NCI-H345 treated with DMSO at 0.1 percent for 48 hours (cell line): ENCODE measurements at regions not wholly inside any gene's neighbourhood (a gene's known extent, or its start where the extent isn't known, plus 50 kb on each side); places are given as distances from the start of the nearest gene placed in this dataset.

Experiments
- DNase-seq: peaks from one replicate; lab custom pipeline; 2025; ENCODE audit not compliant: unreplicated experiment; lab: John Stamatoyannopoulos, UW

GRCh38 chr5:135235551-135236227, 163.3 kb downstream of the MACROH2A1 start:
- DNase-seq = no peak

- DNase-seq = no peak
These were observed 164.2 kb downstream of the MACROH2A1 start for GRCh38 chr5:135234666-135235401.

GRCh38 chr5:135234242-135234641, 164.8 kb downstream of the MACROH2A1 start:
- DNase-seq = no peak

- no peak for DNase-seq
These were observed 165.6 kb downstream of the MACROH2A1 start for GRCh38 chr5:135233477-135233876.

GRCh38 chr5:135232958-135233357, 166.1 kb downstream of the MACROH2A1 start:
- DNase-seq = no peak

- no peak for DNase-seq
These were observed 167.7 kb downstream of the MACROH2A1 start for GRCh38 chr5:135231289-135231688.

GRCh38 chr5:135230251-135230925, 168.6 kb downstream of the MACROH2A1 start:
- no peak for DNase-seq

- DNase-seq = no peak
These were observed 169.3 kb downstream of the MACROH2A1 start for GRCh38 chr5:135229679-135230132.

- no peak for DNase-seq
These were observed 169.9 kb downstream of the MACROH2A1 start for GRCh38 chr5:135229122-135229521.

GRCh38 chr5:135228222-135228621, 170.8 kb downstream of the MACROH2A1 start:
- no peak for DNase-seq

GRCh38 chr5:135227064-135228022, 171.7 kb downstream of the MACROH2A1 start:
- DNase-seq = no peak

GRCh38 chr5:135225856-135226560, 173.0 kb downstream of the MACROH2A1 start:
- DNase-seq = no peak

GRCh38 chr5:135223891-135224625, 175.0 kb downstream of the MACROH2A1 start:
- DNase-seq = no peak

GRCh38 chr5:135223404-135223803, 175.6 kb downstream of the MACROH2A1 start:
- DNase-seq = no peak

GRCh38 chr5:135222771-135223170, 176.3 kb downstream of the MACROH2A1 start:
- no peak for DNase-seq

GRCh38 chr5:135222171-135222681, 176.8 kb downstream of the MACROH2A1 start:
- DNase-seq = no peak

- DNase-seq = no peak
These were observed 177.3 kb downstream of the MACROH2A1 start for GRCh38 chr5:135221696-135222095.

- DNase-seq = no peak
These were observed 177.9 kb downstream of the MACROH2A1 start for GRCh38 chr5:135221187-135221473.

GRCh38 chr5:135220394-135221186, 178.4 kb downstream of the MACROH2A1 start:
- DNase-seq = no peak
